ENCODE measurements at regions not wholly inside any gene's neighbourhood (a gene's known extent, or its start where the extent isn't known, plus 50 kb on each side); places are given as distances from the start of the nearest gene placed in this dataset.

DNA sequence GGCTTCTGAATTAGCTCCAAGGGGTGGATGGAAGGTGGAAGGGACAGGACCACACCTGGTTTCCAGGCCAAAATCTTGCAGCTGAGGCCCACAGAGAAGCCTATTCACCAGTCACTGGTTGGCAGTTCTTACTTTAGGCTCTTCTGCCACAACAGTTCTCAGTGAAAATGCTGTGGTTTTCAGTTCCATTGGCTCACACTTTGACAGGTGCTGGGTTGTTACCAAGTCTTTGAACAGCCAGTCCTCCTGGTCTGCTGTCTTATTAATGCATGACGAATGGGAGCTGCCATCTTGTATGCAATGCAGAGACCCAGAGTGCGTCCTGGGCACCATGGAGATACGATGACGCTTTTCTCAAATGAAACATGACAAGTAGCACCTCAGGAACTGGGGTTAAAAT, 232.0 kb upstream of the ZBED5 start:
- TF ChIP-seq EZH2 (IDR thresholded peaks at IDR 0.05; ENCODE audit: borderline replicate concordance, low read depth, low read length, poor library complexity, severe bottlenecking): no peak
- TF ChIP-seq, protein P1, sequence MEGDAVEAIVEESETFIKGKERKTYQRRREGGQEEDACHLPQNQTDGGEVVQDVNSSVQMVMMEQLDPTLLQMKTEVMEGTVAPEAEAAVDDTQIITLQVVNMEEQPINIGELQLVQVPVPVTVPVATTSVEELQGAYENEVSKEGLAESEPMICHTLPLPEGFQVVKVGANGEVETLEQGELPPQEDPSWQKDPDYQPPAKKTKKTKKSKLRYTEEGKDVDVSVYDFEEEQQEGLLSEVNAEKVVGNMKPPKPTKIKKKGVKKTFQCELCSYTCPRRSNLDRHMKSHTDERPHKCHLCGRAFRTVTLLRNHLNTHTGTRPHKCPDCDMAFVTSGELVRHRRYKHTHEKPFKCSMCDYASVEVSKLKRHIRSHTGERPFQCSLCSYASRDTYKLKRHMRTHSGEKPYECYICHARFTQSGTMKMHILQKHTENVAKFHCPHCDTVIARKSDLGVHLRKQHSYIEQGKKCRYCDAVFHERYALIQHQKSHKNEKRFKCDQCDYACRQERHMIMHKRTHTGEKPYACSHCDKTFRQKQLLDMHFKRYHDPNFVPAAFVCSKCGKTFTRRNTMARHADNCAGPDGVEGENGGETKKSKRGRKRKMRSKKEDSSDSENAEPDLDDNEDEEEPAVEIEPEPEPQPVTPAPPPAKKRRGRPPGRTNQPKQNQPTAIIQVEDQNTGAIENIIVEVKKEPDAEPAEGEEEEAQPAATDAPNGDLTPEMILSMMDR (conservative IDR thresholded peaks at IDR 0.05; ENCODE audit: low read depth, low read length): no peak
- no TSS peak for BruUV-seq (replicated peaks)
- Histone ChIP-seq H3K9me3 (ENCODE audit: low read depth, low read length, poor library complexity, severe bottlenecking) (no peaks in the 10 kb centered on the region), H3K27ac (ENCODE audit: low read depth, low read length, poor library complexity, severe bottlenecking) (no peak overlapping the region), H3K36me3 (ENCODE audit: insufficient read depth, low read length, poor library complexity, severe bottlenecking) (no peaks in the 10 kb centered on the region), H3K27me3 (replicated peaks; ENCODE audit: insufficient read depth, low read depth, low read length, poor library complexity) (no peaks in the 10 kb centered on the region), H3K4me3 (ENCODE audit: low read depth, low read length, poor library complexity, severe bottlenecking) (no peak overlapping the region), H3K4me1 (ENCODE audit: insufficient read depth, low read length, poor library complexity, severe bottlenecking) (no peaks in the 10 kb centered on the region)
- CTCF ChIA-PET: no interaction called here
- POLR2A ChIA-PET (ENCODE audit: low non-redundant PET): interaction anchor here (0.6 kb wide), 1 partner anchor 9 kb away, joined by 3 read pairs; no protein-coding TSS in a partner anchor
- intact Hi-C loops (cut with micrococcal nuclease; ENCODE audit: unreplicated experiment): no loop called here
- DNase-seq (ENCODE audit: low spot score): no peak

DNA sequence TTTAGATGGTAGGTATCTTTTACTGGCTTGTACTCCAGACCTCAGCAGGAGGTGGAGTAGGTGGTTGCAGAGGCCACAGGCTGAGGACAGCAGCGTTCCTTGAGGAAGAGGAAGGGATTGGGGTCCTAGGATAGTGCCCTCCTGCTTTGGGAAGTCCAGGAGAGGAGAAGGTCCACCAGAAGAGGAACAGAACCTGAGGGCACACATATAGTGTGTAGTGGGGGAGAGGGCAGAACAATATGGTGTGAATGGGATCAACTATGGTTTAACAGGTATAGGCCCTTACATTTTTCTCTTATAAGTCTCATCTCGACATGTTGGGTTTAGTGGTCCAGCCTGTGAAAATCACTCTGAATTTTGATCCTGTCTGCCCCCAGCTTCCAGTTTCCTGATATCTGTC, 229.1 kb upstream of the ZBED5 start:
- no peaks in the 10 kb centered on the region for H3K9me3 ChIP-seq (ENCODE audit: low read depth, low read length, poor library complexity, severe bottlenecking)
- no TSS peak for BruUV-seq (replicated peaks)
- POLR2A ChIA-PET (ENCODE audit: low non-redundant PET): no interaction called here
- TF ChIP-seq, protein P1 (conservative IDR thresholded peaks at IDR 0.05; ENCODE audit: low read depth, low read length): no peak
- no peak for TF ChIP-seq EZH2 (IDR thresholded peaks at IDR 0.05; ENCODE audit: borderline replicate concordance, low read depth, low read length, poor library complexity, severe bottlenecking)
- H3K36me3 ChIP-seq (ENCODE audit: insufficient read depth, low read length, poor library complexity, severe bottlenecking): no peaks in the 10 kb centered on the region
- DNase-seq (ENCODE audit: low spot score): no peak
- no peaks in the 10 kb centered on the region for H3K27me3 ChIP-seq (replicated peaks; ENCODE audit: insufficient read depth, low read depth, low read length, poor library complexity)
- H3K27ac ChIP-seq (ENCODE audit: low read depth, low read length, poor library complexity, severe bottlenecking): no peak overlapping the region
- no peak overlapping the region for H3K4me3 ChIP-seq (ENCODE audit: low read depth, low read length, poor library complexity, severe bottlenecking)
- no peaks in the 10 kb centered on the region for H3K4me1 ChIP-seq (ENCODE audit: insufficient read depth, low read length, poor library complexity, severe bottlenecking)
- intact Hi-C loops (cut with micrococcal nuclease; ENCODE audit: unreplicated experiment): no loop called here
- CTCF ChIA-PET: no interaction called here

DNA sequence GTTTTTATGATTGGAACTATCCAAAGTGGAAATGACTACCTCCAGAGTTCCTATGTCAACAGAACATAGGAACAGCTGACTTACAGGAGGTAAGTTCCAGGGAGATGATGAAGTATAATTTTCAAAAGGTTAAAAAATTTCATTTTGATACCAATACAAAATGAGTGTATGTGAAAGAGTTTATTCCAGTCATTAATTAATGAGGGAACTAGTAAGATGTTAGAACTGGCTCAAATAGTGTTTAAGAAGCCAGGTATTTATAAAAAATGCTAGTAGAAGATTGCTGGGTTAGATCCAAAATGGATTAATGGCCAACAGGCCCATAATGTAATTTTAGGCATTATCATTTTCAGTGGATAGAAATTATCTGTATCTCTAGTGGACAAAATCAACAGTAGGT, 227.7 kb upstream of the ZBED5 start:
- Histone ChIP-seq H3K9me3 (ENCODE audit: low read depth, low read length, poor library complexity, severe bottlenecking) (no peaks in the 10 kb centered on the region), H3K27me3 (replicated peaks; ENCODE audit: insufficient read depth, low read depth, low read length, poor library complexity) (no peaks in the 10 kb centered on the region), H3K4me1 (ENCODE audit: insufficient read depth, low read length, poor library complexity, severe bottlenecking) (no peaks in the 10 kb centered on the region), H3K36me3 (ENCODE audit: insufficient read depth, low read length, poor library complexity, severe bottlenecking) (no peaks in the 10 kb centered on the region), H3K4me3 (ENCODE audit: low read depth, low read length, poor library complexity, severe bottlenecking) (no peak overlapping the region), H3K27ac (ENCODE audit: low read depth, low read length, poor library complexity, severe bottlenecking) (no peak overlapping the region)
- no peak for DNase-seq (ENCODE audit: low spot score)
- ChIA-PET CTCF (no interaction called here), POLR2A (ENCODE audit: low non-redundant PET) (no interaction called here)
- no peak for TF ChIP-seq EZH2 (IDR thresholded peaks at IDR 0.05; ENCODE audit: borderline replicate concordance, low read depth, low read length, poor library complexity, severe bottlenecking)
- no TSS peak for BruUV-seq (replicated peaks)
- intact Hi-C loops (cut with micrococcal nuclease; ENCODE audit: unreplicated experiment): no loop called here

DNA sequence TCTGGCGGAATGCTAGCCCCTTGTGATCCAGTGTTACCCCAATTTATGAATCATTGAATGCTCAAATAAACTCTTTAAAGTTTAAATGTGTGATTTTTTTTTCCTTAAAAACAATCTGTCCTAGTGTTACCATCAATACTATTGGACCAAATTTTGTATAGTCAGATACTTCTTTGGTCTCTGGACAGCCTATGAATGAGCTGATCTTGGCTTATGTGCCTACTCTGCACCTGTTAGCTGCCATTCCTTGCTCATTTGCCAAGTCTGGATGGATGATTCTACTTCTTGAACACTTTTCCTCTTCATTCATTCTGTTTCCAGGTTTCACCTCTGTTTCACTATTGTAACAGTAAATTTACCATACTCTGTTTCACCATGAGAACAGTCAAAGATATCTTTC, 226.5 kb upstream of the ZBED5 start:
- H3K36me3 ChIP-seq (ENCODE audit: insufficient read depth, low read length, poor library complexity, severe bottlenecking): no peaks in the 10 kb centered on the region
- BruUV-seq (replicated peaks): no TSS peak
- ChIA-PET CTCF (no interaction called here), POLR2A (ENCODE audit: low non-redundant PET) (no interaction called here)
- TF ChIP-seq EZH2 (IDR thresholded peaks at IDR 0.05; ENCODE audit: borderline replicate concordance, low read depth, low read length, poor library complexity, severe bottlenecking): no peak
- TF ChIP-seq, protein P1 (conservative IDR thresholded peaks at IDR 0.05; ENCODE audit: low read depth, low read length): no peak
- H3K4me1 ChIP-seq (ENCODE audit: insufficient read depth, low read length, poor library complexity, severe bottlenecking): no peaks in the 10 kb centered on the region
- intact Hi-C loops (cut with micrococcal nuclease; ENCODE audit: unreplicated experiment): no loop called here
- H3K9me3 ChIP-seq (ENCODE audit: low read depth, low read length, poor library complexity, severe bottlenecking): no peaks in the 10 kb centered on the region
- no peaks in the 10 kb centered on the region for H3K27me3 ChIP-seq (replicated peaks; ENCODE audit: insufficient read depth, low read depth, low read length, poor library complexity)
- no peak overlapping the region for H3K4me3 ChIP-seq (ENCODE audit: low read depth, low read length, poor library complexity, severe bottlenecking)
- no peak overlapping the region for H3K27ac ChIP-seq (ENCODE audit: low read depth, low read length, poor library complexity, severe bottlenecking)
- no peak for DNase-seq (ENCODE audit: low spot score)

Data from A673 (cell line).